Uterus (tissue), 3 donors: ENCODE measurements at regions not wholly inside any gene's neighbourhood (a gene's known extent, or its start where the extent isn't known, plus 50 kb on each side); places are given as distances from the start of the nearest gene placed in this dataset.

ENCODE experiments used
- DNase-seq, 2 donors: peaks; one replicate each; pipeline ENCODE4 v3.0.0-alpha.2; 2019 to 2020
- H3K27ac ChIP-seq, 2 donors: fragments of 200-600 bp; sonication (generic); 1 replicate in 1 of 2; 2 replicates in 1 of 2; pipeline ENCODE4 v1.5.1; 2016 to 2018
- H3K27me3 ChIP-seq, 2 donors: fragments of 200-600 bp; sonication (generic); one replicate each; pipeline ENCODE4 v1.5.1; 2018 to 2019; ENCODE audit warnings: control low read depth in 1 of 2
- H3K36me3 ChIP-seq, 2 donors: fragments of 200-600 bp; sonication (generic); one replicate each; pipeline ENCODE4 v1.5.1; 2019; ENCODE audit warnings: control low read depth in 1 of 2
- H3K4me1 ChIP-seq, 2 donors: fragments of 200-600 bp; sonication (generic); one replicate each; pipeline ENCODE4 v1.5.1; 2018 to 2019; ENCODE audit warnings: control low read depth in 1 of 2
- H3K4me3 ChIP-seq, 2 donors: fragments of 200-600 bp; sonication (generic); 1 replicate in 1 of 2; 2 replicates in 1 of 2; pipeline ENCODE4 v1.5.1; 2018 to 2019; ENCODE audit warnings: mild to moderate bottlenecking in 1 of 2
- H3K9me3 ChIP-seq, 2 donors: fragments of 200-600 bp; sonication (generic); one replicate each; pipeline ENCODE4 v1.5.1; 2019; ENCODE audit warnings: control low read depth in 1 of 2
- POLR2A ChIP-seq, 2 donors: fragments of 450-650 bp; IDR thresholded peaks; one replicate each; pipeline ENCODE4 v1.6.1; 2016; ENCODE audit warnings: antibody characterized with exemption in 2 of 2, mild to moderate bottlenecking in 1 of 2, moderate library complexity in 1 of 2
- intact Hi-C: fragments of 100-400 bp; cut with DNase I; formaldehyde crosslinking; loops from one replicate; pipeline ENCODE4 v1.15.1; 2023; ENCODE audit warnings: low total_unique reads
- TF ChIP-seq, protein P1 (sequence below), 4 experiments: fragments of 200-600 bp in 2 of 4; fragments of 450-650 bp in 2 of 4; sonication (generic) in 2 of 4; IDR thresholded peaks; one replicate each; pipeline ENCODE4 v1.5.1; 2016 to 2019; ENCODE audit warnings: antibody characterized with exemption in 4 of 4, mild to moderate bottlenecking in 2 of 4, moderate library complexity in 1 of 4
- donor health status: DM: yes; HTN: yes; CAD: no.

- intact Hi-C loops, result no loop called here
- H3K27ac ChIP-seq, result no peak overlapping the region
Observed at GRCh38 chr13:74465271-74465670, 331.1 kb upstream of the KLF12 start.

GRCh38 chr13:74464670-74465069 is 330.5 kb upstream of the KLF12 start:
- no peak for DNase-seq
- H3K36me3 ChIP-seq, result no peaks in the 10 kb centered on the region
- intact Hi-C loops, result no loop called here
- no peaks in the 10 kb centered on the region for H3K4me1 ChIP-seq
- no peak overlapping the region for H3K27ac ChIP-seq
- H3K9me3 ChIP-seq, result no peaks in the 10 kb centered on the region
- TF ChIP-seq, protein P1, sequence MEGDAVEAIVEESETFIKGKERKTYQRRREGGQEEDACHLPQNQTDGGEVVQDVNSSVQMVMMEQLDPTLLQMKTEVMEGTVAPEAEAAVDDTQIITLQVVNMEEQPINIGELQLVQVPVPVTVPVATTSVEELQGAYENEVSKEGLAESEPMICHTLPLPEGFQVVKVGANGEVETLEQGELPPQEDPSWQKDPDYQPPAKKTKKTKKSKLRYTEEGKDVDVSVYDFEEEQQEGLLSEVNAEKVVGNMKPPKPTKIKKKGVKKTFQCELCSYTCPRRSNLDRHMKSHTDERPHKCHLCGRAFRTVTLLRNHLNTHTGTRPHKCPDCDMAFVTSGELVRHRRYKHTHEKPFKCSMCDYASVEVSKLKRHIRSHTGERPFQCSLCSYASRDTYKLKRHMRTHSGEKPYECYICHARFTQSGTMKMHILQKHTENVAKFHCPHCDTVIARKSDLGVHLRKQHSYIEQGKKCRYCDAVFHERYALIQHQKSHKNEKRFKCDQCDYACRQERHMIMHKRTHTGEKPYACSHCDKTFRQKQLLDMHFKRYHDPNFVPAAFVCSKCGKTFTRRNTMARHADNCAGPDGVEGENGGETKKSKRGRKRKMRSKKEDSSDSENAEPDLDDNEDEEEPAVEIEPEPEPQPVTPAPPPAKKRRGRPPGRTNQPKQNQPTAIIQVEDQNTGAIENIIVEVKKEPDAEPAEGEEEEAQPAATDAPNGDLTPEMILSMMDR (IDR thresholded peaks at IDR 0.05), result no peak
- TF ChIP-seq POLR2A (IDR thresholded peaks at IDR 0.05), result no peak
- no peaks in the 10 kb centered on the region for H3K27me3 ChIP-seq
- no peak overlapping the region for H3K4me3 ChIP-seq

More at GRCh38 chr13:74465271-74465670, 331.1 kb upstream of the KLF12 start:
- no peak for DNase-seq
- H3K4me1 ChIP-seq, result no peaks in the 10 kb centered on the region
- no peaks in the 10 kb centered on the region for H3K9me3 ChIP-seq
- H3K36me3 ChIP-seq, result no peaks in the 10 kb centered on the region
- no peak for TF ChIP-seq POLR2A (IDR thresholded peaks at IDR 0.05)
- TF ChIP-seq, protein P1 (IDR thresholded peaks at IDR 0.05), result no peak
- H3K4me3 ChIP-seq, result no peak overlapping the region
- no peaks in the 10 kb centered on the region for H3K27me3 ChIP-seq

DNA sequence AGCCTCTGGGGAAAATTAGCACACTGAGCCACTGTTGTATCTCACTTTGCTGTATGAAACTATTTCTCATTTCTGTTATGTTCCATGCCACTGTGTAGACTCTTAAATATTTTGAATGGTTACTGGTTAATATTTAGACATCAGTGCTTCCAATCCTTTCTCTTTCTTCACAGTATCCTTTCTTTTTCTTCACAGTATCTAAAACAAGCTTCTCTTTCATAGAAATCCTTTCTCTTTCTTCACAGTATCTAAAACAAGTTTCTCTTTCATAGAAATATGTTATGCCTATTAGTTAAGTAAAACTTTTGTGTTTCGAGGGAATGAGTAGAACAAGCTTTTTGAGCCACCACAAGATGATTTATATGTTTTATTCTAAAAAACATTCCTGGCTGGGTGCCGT is 326.8 kb upstream of the KLF12 start:
- DNase-seq, result no peak
- Histone ChIP-seq H3K27me3 (no peaks in the 10 kb centered on the region), H3K27ac (no peak overlapping the region), H3K9me3 (no peaks in the 10 kb centered on the region), H3K4me1 (no peaks in the 10 kb centered on the region), H3K4me3 (no peak overlapping the region), H3K36me3 (no peaks in the 10 kb centered on the region)
- intact Hi-C loops, result no loop called here
- TF ChIP-seq POLR2A (IDR thresholded peaks at IDR 0.05), result no peak
- TF ChIP-seq, protein P1 (IDR thresholded peaks at IDR 0.05), result no peak

DNA sequence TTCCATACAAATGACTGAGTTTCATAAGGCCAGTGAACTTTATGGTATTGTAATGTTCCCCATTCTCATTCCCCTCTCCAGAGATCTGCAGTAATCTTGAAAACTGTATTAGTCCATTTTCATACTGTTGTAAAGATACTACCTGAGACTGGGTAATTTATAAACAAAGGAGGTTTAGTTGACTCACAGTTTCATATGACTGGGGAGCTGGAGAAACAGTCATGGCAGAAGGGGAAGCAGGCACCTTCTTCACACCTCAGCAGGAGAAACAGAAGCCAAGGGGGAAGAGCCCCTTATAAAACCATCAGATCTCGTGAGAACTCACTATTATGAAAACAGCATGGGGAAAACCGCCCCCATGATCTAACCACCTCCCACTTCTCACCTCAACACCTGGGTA is 318.7 kb upstream of the KLF12 start:
- Histone ChIP-seq H3K27me3 (no peaks in the 10 kb centered on the region), H3K27ac (no peak overlapping the region), H3K4me1 (no peaks in the 10 kb centered on the region), H3K9me3 (no peaks in the 10 kb centered on the region), H3K36me3 (no peaks in the 10 kb centered on the region), H3K4me3 (no peak overlapping the region)
- TF ChIP-seq, protein P1 (IDR thresholded peaks at IDR 0.05), result no peak
- no peak for TF ChIP-seq POLR2A (IDR thresholded peaks at IDR 0.05)
- no peak for DNase-seq
- intact Hi-C loops, result no loop called here

- intact Hi-C loops, result no loop called here
- Histone ChIP-seq H3K4me1 (no peaks in the 10 kb centered on the region), H3K27ac (no peak overlapping the region), H3K27me3 (no peaks in the 10 kb centered on the region), H3K4me3 (no peak overlapping the region), H3K9me3 (no peaks in the 10 kb centered on the region), H3K36me3 (no peaks in the 10 kb centered on the region)
- TF ChIP-seq, protein P1 (IDR thresholded peaks at IDR 0.05), result no peak
- no peak for TF ChIP-seq POLR2A (IDR thresholded peaks at IDR 0.05)
- DNase-seq, result no peak
Observed at GRCh38 chr13:74452176-74452575, 318.0 kb upstream of the KLF12 start.
